Mesenchymal stem cell (in vitro differentiated cells and primary cell): ENCODE measurements at regions not wholly inside any gene's neighbourhood (a gene's known extent, or its start where the extent isn't known, plus 50 kb on each side); places are given as distances from the start of the nearest gene placed in this dataset.

Experiments
- DNase-seq: peaks from one replicate; pipeline ENCODE4 v3.0.0-alpha.2; 2013
- H2AFZ ChIP-seq: one replicate; pipeline ENCODE4 v1.6.1; 2013; ENCODE audit warnings: low read depth, mild to moderate bottlenecking, control low read depth, inconsistent platforms, low read length, moderate library complexity
- H2AK5ac ChIP-seq: 2 replicates; pipeline ENCODE4 v1.6.1; 2013; ENCODE audit warnings: low read length, moderate library complexity, mild to moderate bottlenecking, inconsistent platforms; ENCODE audit not compliant: severe bottlenecking
- H2BK120ac ChIP-seq: one replicate; pipeline ENCODE4 v1.6.1; 2013; ENCODE audit warnings: low read depth, mild to moderate bottlenecking, inconsistent platforms, low read length, moderate library complexity
- H2BK12ac ChIP-seq, 2 experiments: one replicate each; pipeline ENCODE4 v1.6.1; 2013; ENCODE audit warnings: inconsistent platforms in 2 of 2, low read length in 2 of 2, mild to moderate bottlenecking in 2 of 2, moderate library complexity in 2 of 2, control low read depth in 1 of 2
- H2BK15ac ChIP-seq: one replicate; pipeline ENCODE4 v1.6.1; 2013; ENCODE audit warnings: mild to moderate bottlenecking, low read depth, inconsistent platforms; ENCODE audit not compliant: poor library complexity, severe bottlenecking
- H2BK5ac ChIP-seq: 2 replicates; pipeline ENCODE4 v1.6.1; 2013; ENCODE audit warnings: low read depth, mild to moderate bottlenecking, low read length, control low read depth, inconsistent platforms; ENCODE audit not compliant: poor library complexity, severe bottlenecking
- H3K14ac ChIP-seq, 2 experiments: one replicate each; pipeline ENCODE4 v1.6.1; 2013; ENCODE audit warnings: inconsistent platforms in 2 of 2, low read length in 2 of 2, control low read depth in 1 of 2, mild to moderate bottlenecking in 1 of 2, moderate library complexity in 1 of 2
- H3K18ac ChIP-seq, 2 experiments: one replicate each; pipeline ENCODE4 v1.6.1; 2013; ENCODE audit warnings: inconsistent platforms in 2 of 2, low read length in 2 of 2, control low read depth in 1 of 2, low read depth in 1 of 2, mild to moderate bottlenecking in 1 of 2
- H3K23ac ChIP-seq, 2 experiments: one replicate each; pipeline ENCODE4 v1.6.1; 2013; ENCODE audit warnings: inconsistent platforms in 2 of 2, low read length in 2 of 2, mild to moderate bottlenecking in 2 of 2, moderate library complexity in 2 of 2, control low read depth in 1 of 2
- H3K27ac ChIP-seq: 2 replicates; pipeline ENCODE4 v1.5.1; 2013; ENCODE audit warnings: mild to moderate bottlenecking, moderate library complexity, low read length, control low read depth, inconsistent platforms; ENCODE audit not compliant: poor library complexity, severe bottlenecking
- H3K27me3 ChIP-seq, 2 experiments: 2 replicates each; pipeline versions ENCODE4 v1.6.1 to v1.7.0; 2013; ENCODE audit warnings: low read length in 2 of 2, mild to moderate bottlenecking in 2 of 2, moderate library complexity in 2 of 2, control low read depth in 1 of 2, inconsistent platforms in 1 of 2; ENCODE audit not compliant: control insufficient read depth in 1 of 2, insufficient read depth in 1 of 2
- H3K36me3 ChIP-seq, 2 experiments: 2 replicates each; pipeline versions ENCODE4 v1.6.1 to v1.7.0; 2013; ENCODE audit warnings: low read length in 2 of 2, control low read depth in 1 of 2, inconsistent platforms in 1 of 2, low read depth in 1 of 2, mild to moderate bottlenecking in 1 of 2; ENCODE audit not compliant: insufficient read depth in 2 of 2, control insufficient read depth in 1 of 2
- H3K4ac ChIP-seq, 2 experiments: one replicate each; pipeline ENCODE4 v1.6.1; 2013; ENCODE audit warnings: inconsistent platforms in 2 of 2, low read length in 2 of 2, mild to moderate bottlenecking in 2 of 2, moderate library complexity in 2 of 2, control low read depth in 1 of 2, low read depth in 1 of 2
- H3K4me1 ChIP-seq: 2 replicates; pipeline ENCODE4 v1.6.1; 2013; ENCODE audit warnings: low read depth, low read length, control low read depth; ENCODE audit not compliant: control insufficient read depth, insufficient read depth
- H3K4me2 ChIP-seq: 2 replicates; pipeline ENCODE4 v1.6.1; 2013; ENCODE audit warnings: low read length, mild to moderate bottlenecking, inconsistent platforms; ENCODE audit not compliant: poor library complexity, severe bottlenecking
- H3K4me3 ChIP-seq, 2 experiments: 2 replicates each; pipeline versions ENCODE4 v1.5.1 to v1.7.0; 2013; ENCODE audit warnings: low read length in 2 of 2, mild to moderate bottlenecking in 2 of 2, control low read depth in 1 of 2, low read depth in 1 of 2; ENCODE audit not compliant: insufficient read depth in 1 of 2
- H3K79me1 ChIP-seq: replicated peaks from 2 replicates; pipeline ENCODE4 v1.6.1; 2013; ENCODE audit warnings: mild to moderate bottlenecking, control low read depth, low read length, inconsistent platforms; ENCODE audit not compliant: poor library complexity, severe bottlenecking
- H3K9ac ChIP-seq: 2 replicates; pipeline ENCODE4 v1.7.0; 2013; ENCODE audit warnings: mild to moderate bottlenecking, low read length, moderate library complexity
- H3K9me3 ChIP-seq: 2 replicates; pipeline ENCODE4 v1.7.0; 2013; ENCODE audit warnings: mild to moderate bottlenecking, low read length; ENCODE audit not compliant: control insufficient read depth
- H4K8ac ChIP-seq: one replicate; pipeline ENCODE4 v1.6.1; 2013; ENCODE audit warnings: inconsistent platforms, mild to moderate bottlenecking, low read length, moderate library complexity
- H4K91ac ChIP-seq: one replicate; pipeline ENCODE4 v1.6.1; 2013; ENCODE audit warnings: mild to moderate bottlenecking, low read length, inconsistent platforms
- WGBS: methylation state at CpG from one replicate; pipeline ENCODE4 v1.1.7; 2013; ENCODE audit warnings: mixed read lengths; 5-methylcytosine and 5-hydroxymethylcytosine counted together

DNA sequence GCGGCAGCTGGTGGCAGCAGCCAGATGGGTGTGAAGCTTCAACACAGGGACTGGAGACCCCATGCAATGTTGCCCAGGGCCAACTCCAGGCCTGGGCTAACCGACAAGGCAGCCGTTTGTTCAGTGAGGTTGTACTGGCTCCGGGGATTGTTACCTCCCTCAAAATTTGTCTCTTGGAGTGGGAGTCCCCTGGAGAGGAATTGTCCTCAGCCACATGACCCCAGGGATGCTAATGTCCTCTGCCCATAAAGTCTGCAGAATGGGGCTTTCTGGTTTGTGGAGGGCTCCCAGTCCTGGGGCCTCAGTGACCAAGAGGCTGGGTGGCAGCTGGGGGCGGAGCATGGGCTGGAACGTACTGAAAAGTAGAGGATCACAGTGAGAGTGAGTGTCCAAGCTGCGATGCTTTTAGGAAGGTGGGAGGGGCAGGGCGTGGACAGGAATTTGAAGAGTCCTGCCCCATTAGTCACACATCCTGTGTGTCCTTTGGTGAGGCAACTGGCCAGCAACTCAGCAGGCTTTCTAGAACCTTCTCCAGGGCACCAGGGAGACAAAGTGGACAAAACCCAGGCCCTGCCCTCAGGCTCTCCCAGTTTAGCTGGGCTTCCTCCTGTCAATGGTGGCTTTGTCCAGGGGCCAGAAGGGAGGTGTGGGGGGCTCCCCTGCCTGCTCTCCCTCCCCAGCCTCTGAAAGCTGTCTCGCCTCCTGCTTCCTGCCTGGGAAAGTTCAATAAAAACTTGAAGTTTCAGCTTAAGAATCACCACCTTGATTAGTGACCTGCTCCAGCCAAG lies 114.0 kb downstream of the NSG2 start:
- no peak overlapping the region for H3K14ac ChIP-seq
- H2BK120ac ChIP-seq: no peak overlapping the region
- H3K9me3 ChIP-seq: peaks cover 31% of the 10 kb centered on the region
- no peak overlapping the region for H2BK12ac ChIP-seq
- H2AFZ ChIP-seq: no peak overlapping the region
- no peaks in the 10 kb centered on the region for H3K27me3 ChIP-seq
- H3K79me1 ChIP-seq: no peaks in the 10 kb centered on the region
- H3K23ac ChIP-seq: no peak overlapping the region
- no peak overlapping the region for H3K4me3 ChIP-seq
- H3K9ac ChIP-seq: no peak overlapping the region
- no peak overlapping the region for H3K27ac ChIP-seq
- H3K4me2 ChIP-seq: no peak overlapping the region
- no peak overlapping the region for H3K18ac ChIP-seq
- 71% methylated on average over 9 of the region's 9 CpGs for WGBS
- H4K91ac ChIP-seq: no peak overlapping the region
- DNase-seq: no peak
- H2BK5ac ChIP-seq: no peak overlapping the region
- H3K4ac ChIP-seq: no peak overlapping the region
- H3K36me3 ChIP-seq: no peaks in the 10 kb centered on the region
- no peak overlapping the region for H2BK15ac ChIP-seq
- no peak overlapping the region for H4K8ac ChIP-seq
- H2AK5ac ChIP-seq: no peak overlapping the region
- H3K4me1 ChIP-seq: no peaks in the 10 kb centered on the region

DNA sequence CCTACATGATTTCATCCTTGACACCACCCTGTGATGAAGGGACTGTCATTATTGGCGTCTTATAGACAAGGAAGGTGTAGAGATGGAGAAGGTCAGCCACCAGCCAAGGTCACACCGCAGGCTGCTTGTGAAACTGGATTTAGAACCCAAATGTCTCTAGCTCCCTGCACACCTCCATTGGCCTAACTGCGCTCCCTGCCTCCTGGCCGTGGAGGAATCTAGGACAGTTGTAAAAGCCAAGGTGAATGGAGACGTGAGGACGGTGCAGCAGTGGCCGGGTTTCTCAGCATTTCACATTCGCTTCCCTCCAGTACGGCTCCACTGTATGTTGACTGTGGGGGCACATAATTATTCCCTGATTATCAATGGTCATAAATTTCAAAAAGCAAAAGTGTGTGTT lies 119.9 kb downstream of the NSG2 start:
- Histone ChIP-seq H2AFZ (no peak overlapping the region), H2BK15ac (no peak overlapping the region), H3K9me3 (no peaks in the 10 kb centered on the region), H2BK5ac (no peak overlapping the region), H4K8ac (no peak overlapping the region), H3K79me1 (no peaks in the 10 kb centered on the region), H3K4me2 (no peak overlapping the region), H3K4me1 (no peaks in the 10 kb centered on the region), H2BK120ac (no peak overlapping the region), H3K36me3 (no peaks in the 10 kb centered on the region), H3K27me3 (no peaks in the 10 kb centered on the region), H3K18ac (no peak overlapping the region), H3K27ac (no peak overlapping the region), H3K23ac (no peak overlapping the region), H2BK12ac (no peak overlapping the region), H3K9ac (no peak overlapping the region), H3K4ac (no peak overlapping the region), H4K91ac (no peak overlapping the region), H3K4me3 (no peak overlapping the region), H3K14ac (no peak overlapping the region), H2AK5ac (no peak overlapping the region)
- 87% methylated on average over 9 of the region's 9 CpGs for WGBS
- no peak for DNase-seq

GRCh38 chr5:174166231-174167079 lies 120.9 kb downstream of the NSG2 start:
- no peak for DNase-seq
- H3K36me3 ChIP-seq: no peaks in the 10 kb centered on the region
- no peak overlapping the region for H3K4ac ChIP-seq
- no peak overlapping the region for H3K14ac ChIP-seq
- no peaks in the 10 kb centered on the region for H3K79me1 ChIP-seq
- no peak overlapping the region for H3K18ac ChIP-seq
- 63% methylated on average over 10 of the region's 10 CpGs for WGBS
- no peak overlapping the region for H2BK15ac ChIP-seq
- no peak overlapping the region for H4K91ac ChIP-seq
- no peak overlapping the region for H2BK12ac ChIP-seq
- H2BK5ac ChIP-seq: no peak overlapping the region
- no peak overlapping the region for H2BK120ac ChIP-seq
- H3K27ac ChIP-seq: no peak overlapping the region
- H3K23ac ChIP-seq: no peak overlapping the region
- H3K27me3 ChIP-seq: no peaks in the 10 kb centered on the region
- H3K4me1 ChIP-seq: no peaks in the 10 kb centered on the region
- no peak overlapping the region for H4K8ac ChIP-seq
- no peak overlapping the region for H3K4me2 ChIP-seq
- no peak overlapping the region for H3K9ac ChIP-seq
- H3K9me3 ChIP-seq: no peaks in the 10 kb centered on the region
- H2AK5ac ChIP-seq: no peak overlapping the region
- H2AFZ ChIP-seq: no peak overlapping the region
- H3K4me3 ChIP-seq: no peak overlapping the region

DNA sequence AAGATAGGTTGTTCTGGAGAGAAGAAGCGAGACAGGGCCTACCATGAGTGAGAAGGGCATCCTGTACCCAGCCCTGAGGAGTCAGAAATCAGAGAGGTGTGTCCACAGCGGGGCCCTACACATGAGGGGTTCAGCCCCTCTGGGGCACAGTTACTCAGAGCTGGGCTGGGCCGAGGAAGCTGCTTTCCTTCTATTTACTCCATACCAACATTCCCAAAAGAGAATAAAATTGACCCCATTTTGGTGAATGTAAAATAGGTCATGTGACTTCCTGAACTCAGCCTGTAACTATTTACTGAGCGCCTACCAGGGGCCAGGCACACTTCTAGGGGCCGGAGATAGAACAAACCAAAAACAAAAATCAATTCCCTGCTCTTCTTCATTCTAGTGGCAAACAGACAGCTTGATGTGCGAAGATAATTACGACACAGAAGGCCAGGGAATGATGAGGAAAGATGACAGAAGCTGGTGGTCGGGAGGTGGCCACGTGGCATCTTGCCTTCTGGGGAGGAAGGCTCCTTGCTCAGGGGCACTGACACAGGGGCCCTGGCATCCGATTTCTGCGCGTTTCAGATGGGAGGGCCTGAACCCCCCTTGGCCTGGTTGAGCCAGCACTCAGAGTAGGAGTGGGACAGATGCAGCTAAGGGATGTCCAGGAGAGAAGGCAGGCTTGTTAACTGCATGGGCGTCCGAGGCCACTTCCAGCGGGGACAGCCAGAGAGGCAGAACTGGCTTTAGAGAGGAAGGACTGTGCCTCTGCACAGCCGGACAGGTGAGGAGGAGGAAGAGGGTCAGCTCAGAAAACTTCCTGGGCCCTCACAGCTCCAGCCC lies 121.8 kb downstream of the NSG2 start:
- H3K79me1 ChIP-seq: no peaks in the 10 kb centered on the region
- H2BK120ac ChIP-seq: no peak overlapping the region
- no peak overlapping the region for H4K8ac ChIP-seq

More for the DNA sequence above, 121.8 kb downstream of the NSG2 start:
- no peak overlapping the region for H2BK15ac ChIP-seq
- no peak overlapping the region for H3K14ac ChIP-seq
- H3K4me1 ChIP-seq: no peaks in the 10 kb centered on the region
- no peaks in the 10 kb centered on the region for H3K36me3 ChIP-seq
- no peak overlapping the region for H2AFZ ChIP-seq
- H3K23ac ChIP-seq: no peak overlapping the region
- no peak overlapping the region for H2BK5ac ChIP-seq
- H2AK5ac ChIP-seq: no peak overlapping the region
- no peak overlapping the region for H3K4me2 ChIP-seq
- H3K4ac ChIP-seq: no peak overlapping the region
- no peak for DNase-seq
- H3K27ac ChIP-seq: no peak overlapping the region
- H3K9ac ChIP-seq: no peak overlapping the region
- no peaks in the 10 kb centered on the region for H3K9me3 ChIP-seq
- H3K18ac ChIP-seq: no peak overlapping the region
- no peaks in the 10 kb centered on the region for H3K27me3 ChIP-seq
- H4K91ac ChIP-seq: no peak overlapping the region
- H2BK12ac ChIP-seq: no peak overlapping the region
- WGBS: 84% methylated on average over 14 of the region's 16 CpGs
- no peak overlapping the region for H3K4me3 ChIP-seq
